ENCODE measurements at regions not wholly inside any gene's neighbourhood (a gene's known extent, or its start where the extent isn't known, plus 50 kb on each side); places are given as distances from the start of the nearest gene placed in this dataset.

DNA sequence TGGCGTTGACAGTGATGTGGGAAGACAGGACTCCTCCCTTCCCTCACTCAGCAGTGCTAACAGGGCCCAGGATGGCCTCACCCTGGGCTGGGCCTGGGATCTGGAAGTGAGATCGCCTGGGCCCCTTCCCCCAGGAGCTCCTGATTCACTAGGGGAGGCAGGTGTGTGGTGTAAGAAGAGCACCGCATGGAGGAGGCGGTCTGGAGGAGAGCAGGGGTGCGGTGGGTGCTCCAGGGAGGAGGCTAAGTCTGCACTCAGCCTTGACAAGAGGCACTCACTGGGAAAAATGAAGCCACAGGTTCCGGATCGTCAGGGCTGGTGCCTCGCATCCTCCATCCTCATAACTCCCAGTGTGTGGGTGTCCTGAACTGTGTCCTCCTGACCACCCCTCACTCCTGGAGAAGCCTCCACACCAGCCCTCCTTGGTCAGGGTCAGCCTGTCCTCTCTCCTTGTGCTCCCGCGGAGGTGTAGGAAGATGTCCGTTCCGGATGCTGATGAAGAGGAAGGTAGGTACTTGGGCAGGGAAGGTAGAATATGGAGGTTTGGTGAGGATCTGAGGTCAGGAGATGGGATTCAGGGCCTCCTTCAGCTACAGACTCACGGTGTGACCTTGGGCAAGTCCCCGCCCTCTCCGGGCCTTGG, 142.1 kb upstream of the WNT4 start:
- DNase-seq (ENCODE audit: low read depth in 4 of 4, low spot score in 3 of 4) = no peak

DNA sequence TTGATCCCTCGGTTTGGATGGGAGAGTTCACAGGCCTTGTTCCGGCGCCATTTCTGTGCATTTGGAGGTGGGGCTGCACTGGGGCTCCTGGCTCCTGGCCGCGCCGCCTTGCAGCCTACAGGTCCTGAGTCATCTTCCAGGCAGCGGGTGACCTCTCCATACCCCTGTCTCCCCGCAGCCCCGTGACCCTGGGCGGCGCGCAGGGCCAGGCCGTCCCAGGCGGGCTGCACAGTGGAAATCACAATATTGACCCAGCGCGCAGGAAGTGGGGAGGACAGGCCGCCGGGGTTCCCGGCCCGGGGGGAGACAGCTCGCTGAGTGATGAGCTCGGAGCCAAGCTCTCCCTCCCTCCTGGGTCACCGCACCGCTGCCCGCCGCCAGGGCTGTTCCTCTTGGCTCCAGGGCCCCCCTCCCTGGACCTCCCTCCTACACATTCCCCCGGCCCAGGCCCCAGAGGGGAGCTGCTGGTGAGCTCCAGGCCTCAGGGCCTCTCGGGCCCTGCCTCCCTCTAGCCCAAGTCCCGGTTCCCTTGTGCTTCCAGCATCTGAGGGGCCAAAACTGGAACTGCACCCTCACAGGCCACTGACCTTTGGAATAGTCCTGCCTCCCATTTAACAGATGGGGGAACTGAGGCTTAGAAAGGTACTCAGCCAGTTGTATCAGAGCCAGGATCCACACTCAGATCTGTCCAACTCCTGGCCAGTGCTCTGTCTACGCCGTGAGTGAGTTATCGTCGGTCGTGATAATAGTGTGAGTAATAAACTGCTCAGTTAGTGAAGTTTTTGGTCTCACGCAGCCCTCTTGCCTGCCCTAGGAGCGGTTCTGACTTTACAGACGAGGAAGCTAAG, 142.9 kb upstream of the WNT4 start:
- DNase-seq (ENCODE audit: low read depth in 4 of 4, low spot score in 3 of 4) = no peak

DNA sequence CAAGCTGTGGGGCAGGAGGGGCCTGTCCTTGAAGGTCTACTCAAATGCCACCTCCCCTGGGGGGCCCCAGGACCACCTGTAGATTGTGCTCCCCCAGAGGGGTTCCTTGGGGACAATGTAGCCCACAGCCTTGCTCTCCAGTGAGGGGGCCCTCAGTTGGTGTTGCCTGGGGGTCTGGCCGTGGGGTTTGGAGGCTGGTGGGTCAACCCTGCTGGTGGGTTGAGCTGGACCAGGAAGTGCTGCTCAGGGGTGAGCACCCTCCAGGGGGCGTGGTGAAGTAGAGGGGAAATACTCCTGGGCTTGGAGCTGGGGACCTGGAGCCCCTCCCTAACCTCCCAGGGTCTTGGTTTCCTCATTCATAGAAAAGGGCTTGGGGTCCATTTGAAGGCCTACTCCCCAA, 143.6 kb upstream of the WNT4 start:
- no peak for DNase-seq (ENCODE audit: low read depth in 4 of 4, low spot score in 3 of 4)

- DNase-seq (ENCODE audit: low read depth in 4 of 4, low spot score in 3 of 4) = no peak
These were observed 144.4 kb upstream of the WNT4 start for GRCh38 chr1:22287273-22287672.

DNA sequence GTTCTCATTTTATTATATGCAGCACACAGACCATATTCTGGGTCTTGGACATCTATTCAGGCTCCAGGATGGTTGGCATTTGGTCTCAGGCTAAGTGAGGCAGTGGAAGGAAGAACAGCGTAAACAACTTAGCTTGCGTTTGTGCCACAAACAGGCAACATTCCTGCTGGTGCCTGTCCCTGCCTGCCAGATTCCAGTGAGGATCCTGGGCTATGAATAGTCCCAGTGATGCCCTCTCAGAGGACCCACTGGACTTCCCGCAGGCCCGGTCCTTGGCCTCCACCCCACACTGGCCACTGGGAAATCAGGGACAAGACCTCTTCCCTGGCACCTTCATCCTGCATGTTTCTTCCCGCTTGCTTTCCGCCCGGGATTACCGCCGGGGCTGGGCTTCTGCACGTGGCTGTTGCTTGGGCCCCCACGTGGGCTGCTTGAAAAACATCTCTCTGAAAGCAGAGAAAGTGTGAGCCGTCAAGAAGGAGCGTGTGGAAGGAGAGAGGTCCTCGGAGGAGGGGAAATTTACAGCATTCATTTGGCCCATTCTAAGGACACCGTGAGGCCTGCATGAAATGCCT, 145.1 kb upstream of the WNT4 start:
- DNase-seq (ENCODE audit: low read depth in 4 of 4, low spot score in 3 of 4) = no peak

DNA sequence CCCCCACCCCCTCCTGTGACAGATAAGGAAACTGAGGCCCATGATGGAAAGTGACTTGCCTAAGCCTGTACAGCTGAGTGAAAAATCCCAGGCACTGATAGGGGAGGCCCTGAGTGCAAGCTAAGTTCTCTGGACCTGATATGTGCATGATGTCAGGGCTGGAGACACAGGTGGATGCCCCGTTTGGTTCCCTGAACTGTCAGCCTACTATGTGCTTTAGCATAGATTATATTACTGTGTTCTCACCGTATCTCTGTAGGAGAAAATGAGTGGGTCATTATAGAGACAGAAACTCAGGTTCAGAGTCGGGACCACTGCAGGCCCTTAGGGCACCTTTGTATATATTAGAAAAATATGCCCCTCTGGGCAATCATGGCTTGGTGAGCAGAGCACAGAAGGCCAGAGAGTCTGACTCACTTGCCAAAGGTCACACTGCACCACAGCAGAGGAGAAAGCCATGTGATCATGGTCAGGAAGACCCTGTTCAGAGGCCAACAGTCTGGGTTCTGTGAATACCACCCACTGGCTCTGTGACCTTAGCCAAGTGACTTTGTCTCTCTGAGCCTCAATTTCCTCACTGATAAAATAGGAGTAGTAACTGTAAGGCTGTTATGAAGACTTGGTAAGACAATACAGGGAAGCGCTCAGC, 145.8 kb upstream of the WNT4 start:
- DNase-seq (ENCODE audit: low read depth in 4 of 4, low spot score in 3 of 4) = no peak

DNA sequence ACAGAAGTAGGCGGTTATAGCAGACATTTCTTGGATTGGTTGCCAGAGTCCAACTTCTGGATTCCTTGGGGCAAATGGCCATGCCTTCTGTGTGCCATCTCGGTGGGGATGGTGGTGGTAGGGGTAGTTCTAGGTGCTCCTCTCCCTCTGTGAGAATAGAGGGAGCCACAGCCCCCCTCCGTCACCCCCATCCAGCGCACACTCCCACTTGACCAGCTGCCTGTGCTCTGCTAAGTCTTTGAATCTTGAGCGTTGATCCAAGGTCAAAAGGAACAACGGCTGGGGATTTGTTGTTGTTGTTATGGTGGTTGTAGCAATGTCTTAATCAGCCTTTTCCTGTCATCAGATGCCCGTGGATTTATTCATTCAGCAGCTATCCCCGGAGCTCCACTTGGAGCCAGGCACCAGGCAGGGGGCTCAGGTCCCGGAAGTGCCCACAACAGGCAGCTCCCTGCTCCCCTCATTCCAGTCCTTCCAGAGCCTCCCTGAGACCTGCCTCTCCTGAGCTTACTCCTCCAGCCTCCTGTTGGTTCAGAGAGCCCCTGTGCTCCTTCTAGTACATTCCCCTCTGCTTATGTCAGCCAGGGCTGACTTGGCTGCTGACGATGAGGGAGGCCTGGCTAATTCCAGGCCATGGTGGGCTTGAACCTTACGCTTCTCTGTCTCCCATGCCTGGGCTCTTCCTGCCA, 146.6 kb upstream of the WNT4 start:
- no peak for DNase-seq (ENCODE audit: low read depth in 4 of 4, low spot score in 3 of 4)

GRCh38 chr1:22290157-22290556, 147.3 kb upstream of the WNT4 start:
- no peak for DNase-seq (ENCODE audit: low read depth in 4 of 4, low spot score in 3 of 4)

DNA sequence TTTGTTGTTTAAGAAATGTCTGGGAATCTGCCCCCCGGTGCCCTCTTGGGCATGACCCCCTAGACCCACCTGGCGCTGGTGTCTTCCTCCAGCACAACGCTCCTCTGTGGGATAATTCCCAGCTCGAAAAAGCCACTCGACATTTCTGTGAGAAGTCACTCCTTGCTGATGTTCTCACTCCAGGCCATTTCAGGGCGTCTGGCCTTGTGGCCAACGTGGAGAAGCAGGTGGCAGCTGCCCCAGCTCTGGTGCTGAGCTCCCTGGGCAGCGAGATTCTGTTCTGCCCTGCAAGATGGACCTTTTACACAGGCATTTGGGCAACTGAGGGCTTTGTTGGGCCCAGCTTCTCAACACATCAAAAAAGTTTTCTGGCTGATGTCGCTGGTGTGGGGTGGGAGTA, 147.7 kb upstream of the WNT4 start:
- DNase-seq (ENCODE audit: low read depth in 4 of 4, low spot score in 3 of 4) = no peak

DNA sequence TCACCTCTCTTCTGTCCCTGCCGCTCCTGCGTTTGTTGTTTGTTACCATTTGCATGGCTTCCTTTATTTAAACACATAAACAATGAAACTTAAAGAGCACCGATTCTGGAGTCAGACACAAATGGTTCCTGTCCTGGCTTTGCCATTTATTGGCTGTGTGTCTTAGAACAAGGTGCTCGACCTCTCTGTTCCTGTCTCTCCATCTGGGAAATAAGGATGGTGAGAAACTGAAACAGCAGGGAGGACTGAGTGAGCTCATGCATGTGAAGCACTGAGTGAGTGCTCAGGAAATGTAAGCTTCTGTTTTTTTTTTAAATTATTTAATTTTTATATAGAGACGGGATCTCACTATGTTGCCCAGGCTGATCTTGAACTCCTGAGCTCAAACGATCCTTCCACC, 148.2 kb upstream of the WNT4 start:
- DNase-seq (ENCODE audit: low read depth in 4 of 4, low spot score in 3 of 4) = no peak

DNA sequence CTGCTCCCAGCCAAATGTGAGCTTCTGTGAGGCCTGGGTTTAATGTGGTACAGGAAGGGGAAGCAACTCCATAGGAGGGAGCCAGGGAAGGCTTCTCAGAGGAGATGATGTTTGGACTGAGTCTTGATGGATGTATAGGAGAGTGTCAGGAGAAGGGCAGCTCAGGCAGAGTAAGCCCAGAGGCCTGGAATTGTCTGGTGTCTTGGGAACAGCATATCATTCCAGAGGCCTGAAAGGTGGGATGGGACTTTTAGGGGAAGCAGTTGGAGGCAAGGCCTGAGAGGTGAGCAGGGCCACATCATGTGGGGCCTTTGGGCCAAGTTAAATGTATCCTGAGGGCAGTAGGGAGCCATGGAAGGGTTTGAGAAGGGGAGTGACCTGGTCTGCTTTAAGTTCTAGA, 148.6 kb upstream of the WNT4 start:
- DNase-seq (ENCODE audit: low read depth in 4 of 4, low spot score in 3 of 4) = no peak

- DNase-seq (ENCODE audit: low read depth in 4 of 4, low spot score in 3 of 4) = no peak
These were observed 149.3 kb upstream of the WNT4 start for GRCh38 chr1:22292011-22292788.

DNA sequence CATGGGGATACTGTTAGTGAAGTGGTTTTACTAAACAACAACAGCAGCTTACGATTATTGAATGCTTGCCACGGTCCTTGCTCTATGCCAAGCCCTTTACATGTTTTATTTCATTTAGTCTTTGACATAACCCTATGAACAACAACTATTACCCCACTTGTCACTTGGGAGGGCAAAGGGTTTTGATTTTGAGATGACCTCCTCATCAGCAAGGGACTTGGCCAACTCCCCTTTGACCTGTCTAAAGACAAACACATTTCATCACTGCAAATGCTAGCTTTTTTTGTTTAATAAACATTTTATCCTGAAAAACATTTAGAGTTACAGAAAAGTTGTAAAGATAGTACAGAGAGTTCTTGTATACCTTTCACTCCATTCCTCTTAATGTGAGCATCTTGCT, 152.5 kb upstream of the WNT4 start:
- DNase-seq (ENCODE audit: low read depth in 4 of 4, low spot score in 3 of 4) = no peak

DNA sequence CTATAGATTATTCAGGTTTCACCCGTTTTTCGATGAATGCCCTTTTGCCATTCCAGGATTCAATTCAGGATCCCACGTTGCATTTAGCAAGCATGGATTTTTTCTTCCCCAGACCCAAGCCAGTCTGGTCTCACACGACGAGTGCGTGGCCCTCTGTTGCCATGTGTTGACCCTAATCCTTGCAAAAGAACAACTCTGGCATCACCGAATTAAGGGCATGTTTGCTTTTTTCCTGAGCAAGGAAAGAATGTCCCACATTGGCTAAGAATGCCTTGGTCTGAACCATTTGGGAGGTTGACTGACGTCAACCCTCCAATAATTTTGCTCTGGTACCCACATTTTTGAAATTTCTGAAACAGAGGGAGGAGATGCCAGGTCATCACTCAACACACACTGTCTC, 153.0 kb upstream of the WNT4 start:
- no peak for DNase-seq (ENCODE audit: low read depth in 4 of 4, low spot score in 3 of 4)

GRCh38 chr1:22296701-22297591, 154.0 kb upstream of the WNT4 start:
- no peak for DNase-seq (ENCODE audit: low read depth in 4 of 4, low spot score in 3 of 4)

- no peak for DNase-seq (ENCODE audit: low read depth in 4 of 4, low spot score in 3 of 4)
These were observed 153.7 kb upstream of the ZBTB40 start for GRCh38 chr1:22297999-22298398.

- DNase-seq (ENCODE audit: low read depth in 4 of 4, low spot score in 3 of 4) = no peak
These were observed 147.8 kb upstream of the ZBTB40 start for GRCh38 chr1:22303816-22304215.

GRCh38 chr1:22309572-22309971, 142.1 kb upstream of the ZBTB40 start:
- no peak for DNase-seq (ENCODE audit: low read depth in 4 of 4, low spot score in 3 of 4)

GRCh38 chr1:22311461-22311860, 140.2 kb upstream of the ZBTB40 start:
- no peak for DNase-seq (ENCODE audit: low read depth in 4 of 4, low spot score in 3 of 4)
